Mucosa of descending colon (tissue), 3 donors: ENCODE measurements at regions not wholly inside any gene's neighbourhood (a gene's known extent, or its start where the extent isn't known, plus 50 kb on each side); places are given as distances from the start of the nearest gene placed in this dataset.

Source experiments
- ATAC-seq: fragments of 200-7000 bp; cut with Tn5 transposase; one replicate; pipeline ENCODE4 v1.9.1; 2020; ENCODE audit warnings: mild to moderate bottlenecking, moderate library complexity
- DNase-seq, 3 donors: peaks; one replicate each; pipeline ENCODE4 v3.0.0-alpha.2; 2020
- H3K36me3 ChIP-seq: fragments of 200-600 bp; one replicate; pipeline ENCODE4 v1.8.0; 2021; ENCODE audit warnings: low read depth, mild to moderate bottlenecking
- H3K4me1 ChIP-seq: fragments of 200-600 bp; one replicate; pipeline ENCODE4 v1.8.0; 2021; ENCODE audit warnings: low read depth, mild to moderate bottlenecking
- H3K4me3 ChIP-seq: fragments of 200-600 bp; one replicate; pipeline ENCODE4 v1.8.0; 2021; ENCODE audit warnings: mild to moderate bottlenecking
- H3K9me3 ChIP-seq: fragments of 200-600 bp; one replicate; pipeline ENCODE4 v1.8.0; 2021; ENCODE audit warnings: mild to moderate bottlenecking
- CTCF ChIP-seq: fragments of 200-600 bp; IDR thresholded peaks from one replicate; pipeline ENCODE4 v1.8.0; 2022; ENCODE audit warnings: antibody characterized with exemption, mild to moderate bottlenecking
- intact Hi-C, 2 donors: fragments of 100-400 bp; cut with DNase I in 1 of 2; cut with micrococcal nuclease in 1 of 2; formaldehyde crosslinking; loops; one replicate each; pipeline versions ENCODE4 v1.11.0 to v1.11.1; 2022; cut with DNase I, micrococcal nuclease
- donor health status: DM: no; HTN: no; CAD: no; lungs with moderate emphysema.
- donor health status: DM: no; HTN: no; CAD: no.
- donor health status: DM: no; HTN: yes; CAD: no.

DNA sequence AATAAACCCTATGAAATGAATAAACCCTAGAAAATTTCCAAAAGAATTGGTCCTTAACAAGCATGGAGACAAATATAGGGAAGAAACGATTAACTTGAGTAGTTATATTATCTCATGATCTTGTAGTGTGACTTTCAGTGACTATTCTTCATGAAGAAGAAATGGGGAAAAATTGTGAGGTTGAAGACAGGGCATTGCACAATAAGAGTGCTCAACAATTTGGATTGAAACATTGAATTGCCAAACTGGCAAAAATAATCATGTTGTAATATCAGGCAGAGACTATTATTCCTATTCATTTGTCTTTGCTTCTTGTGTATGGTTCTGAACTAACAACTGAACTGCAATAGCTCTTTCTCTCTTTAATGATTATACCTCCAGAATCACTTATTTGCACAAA, 605.1 kb downstream of the PCDH7 start:
- Histone ChIP-seq H3K9me3 (no peaks in the 10 kb centered on the region), H3K36me3 (no peaks in the 10 kb centered on the region), H3K4me3 (no peak overlapping the region), H3K4me1 (no peaks in the 10 kb centered on the region)
- no peak for TF ChIP-seq CTCF
- intact Hi-C loops = no loop called here
- no peak for ATAC-seq
- DNase-seq = no peak

- ATAC-seq (no peak), DNase-seq (no peak)
- intact Hi-C loops = no loop called here
- Histone ChIP-seq H3K36me3 (no peaks in the 10 kb centered on the region), H3K9me3 (no peaks in the 10 kb centered on the region), H3K4me3 (no peak overlapping the region), H3K4me1 (no peaks in the 10 kb centered on the region)
- TF ChIP-seq CTCF = no peak
Measured at GRCh38 chr4:31327031-31327430, 606.9 kb downstream of the PCDH7 start.

DNA sequence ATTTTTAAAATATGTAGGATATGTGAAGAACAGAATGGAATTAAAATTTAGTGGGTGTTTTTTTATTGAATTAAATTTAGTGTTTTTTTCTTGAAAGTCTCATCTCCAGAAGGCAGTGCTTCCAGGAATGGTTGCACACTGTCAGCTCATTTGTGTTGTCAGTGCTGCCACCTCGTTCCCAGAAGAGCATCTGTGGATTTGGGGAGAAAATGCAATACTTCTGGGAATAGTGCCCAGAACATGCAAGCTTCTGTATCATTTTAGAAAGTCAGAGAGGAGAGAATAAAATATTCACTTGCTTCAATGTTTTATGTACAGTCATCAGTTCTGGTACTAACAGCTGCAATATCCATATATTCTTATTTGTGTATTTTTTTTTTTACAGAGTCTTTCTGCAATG, 608.8 kb downstream of the PCDH7 start:
- no peaks in the 10 kb centered on the region for H3K9me3 ChIP-seq
- no peak for ATAC-seq
- H3K4me3 ChIP-seq = no peak overlapping the region
- no peaks in the 10 kb centered on the region for H3K36me3 ChIP-seq
- TF ChIP-seq CTCF = no peak
- no peaks in the 10 kb centered on the region for H3K4me1 ChIP-seq
- intact Hi-C loops = no loop called here
- DNase-seq = no peak

DNA sequence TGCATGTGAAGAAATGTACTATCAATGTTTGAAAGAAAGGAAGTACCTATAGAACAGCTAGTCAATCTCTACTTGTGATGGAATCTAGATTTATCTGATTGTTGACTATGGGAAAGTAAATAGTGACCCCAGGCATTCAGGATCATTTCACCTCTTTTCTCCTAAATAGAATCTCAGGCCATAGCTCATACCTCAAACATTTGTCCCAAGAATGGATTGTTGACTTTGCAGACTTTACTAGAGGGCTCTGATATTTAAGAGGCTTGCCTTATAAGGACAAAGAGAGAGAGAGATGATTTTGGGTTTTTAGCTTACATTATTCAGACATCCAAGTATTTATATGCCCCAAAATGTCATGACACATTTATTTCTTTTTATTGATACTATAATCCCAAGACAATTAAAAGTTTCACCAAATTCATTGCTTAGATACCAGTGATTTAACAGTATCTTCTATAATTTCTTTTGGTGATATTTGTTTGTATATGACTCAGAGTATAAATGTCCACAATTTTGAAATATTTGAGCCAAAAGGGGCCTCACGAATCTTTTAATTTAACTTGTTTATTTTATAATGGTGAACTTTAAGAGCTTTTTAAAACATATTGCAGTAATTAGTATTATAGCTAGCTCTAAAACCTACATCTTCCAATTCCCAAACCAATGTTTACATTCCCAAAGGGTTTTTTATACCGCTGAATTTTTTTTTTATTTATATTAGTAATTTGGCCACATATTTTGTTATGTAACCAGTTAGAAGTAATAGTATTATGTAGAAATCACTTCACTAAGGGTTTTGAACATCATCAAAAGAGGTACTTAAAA, 614.1 kb downstream of the PCDH7 start:
- no peak for TF ChIP-seq CTCF
- H3K9me3 ChIP-seq = no peaks in the 10 kb centered on the region
- no peak for ATAC-seq
- no peak for DNase-seq
- intact Hi-C loops = no loop called here
- H3K36me3 ChIP-seq = no peaks in the 10 kb centered on the region
- no peaks in the 10 kb centered on the region for H3K4me1 ChIP-seq
- no peak overlapping the region for H3K4me3 ChIP-seq

- Histone ChIP-seq H3K9me3 (peaks cover 12% of the 10 kb centered on the region), H3K36me3 (no peaks in the 10 kb centered on the region), H3K4me3 (no peak overlapping the region), H3K4me1 (no peaks in the 10 kb centered on the region)
- intact Hi-C loops = no loop called here
- no peak for DNase-seq
- no peak for TF ChIP-seq CTCF
- no peak for ATAC-seq
Measured at GRCh38 chr4:31338000-31338399, 617.8 kb downstream of the PCDH7 start.
